Kasumi-1 (cell line): ENCODE measurements at regions not wholly inside any gene's neighbourhood (a gene's known extent, or its start where the extent isn't known, plus 50 kb on each side); places are given as distances from the start of the nearest gene placed in this dataset.
"Not testable (repeated sequence)": the region's sequence is repeated elsewhere in the genome, so short reads cannot be mapped to it uniquely, and the experiment has no call there.

Experiments
- DNase-seq, 2 experiments: peaks; one replicate each; lab custom pipeline; 2025; lab: John Stamatoyannopoulos, UW

DNA sequence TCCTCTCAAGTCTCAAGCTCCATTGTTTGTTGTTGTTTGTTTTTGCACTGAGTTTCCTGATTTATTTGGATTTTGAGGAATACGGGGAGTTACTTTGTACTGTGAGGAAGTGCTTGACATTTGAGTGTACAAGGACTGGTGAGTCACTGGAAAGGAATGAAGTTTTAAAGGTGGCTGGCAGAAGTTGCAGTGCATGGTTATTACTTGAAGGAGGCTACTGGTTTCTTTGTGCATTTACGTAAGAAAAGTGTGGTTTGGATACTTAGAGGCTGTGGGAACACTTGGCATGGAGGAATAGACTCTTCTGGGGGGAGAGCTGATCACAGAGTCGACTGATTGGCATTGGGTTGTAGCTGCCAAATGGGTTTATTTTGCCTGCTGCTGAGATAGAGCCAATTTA, 919.0 kb downstream of the TAF11L14 start:
- DNase-seq: no peak

DNA sequence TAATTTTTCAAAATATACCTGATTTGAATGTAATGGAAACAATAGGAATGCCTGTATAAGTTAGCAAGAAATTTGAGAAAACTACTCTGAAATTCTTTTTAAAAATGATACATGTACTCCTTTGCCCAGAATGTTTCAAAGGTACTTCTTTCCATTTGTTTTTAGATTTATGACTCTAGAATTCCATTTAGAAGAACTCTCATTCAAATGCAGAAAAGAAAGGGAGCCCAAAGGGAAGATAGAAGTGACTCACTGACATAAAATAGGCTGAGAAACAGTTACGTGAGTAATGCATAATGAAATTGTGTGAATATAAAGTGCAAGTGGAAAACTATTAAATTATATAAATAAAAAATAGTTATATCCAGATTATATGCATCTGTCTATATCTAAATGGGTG, 926.3 kb downstream of the TAF11L14 start:
- DNase-seq: no peak

DNA sequence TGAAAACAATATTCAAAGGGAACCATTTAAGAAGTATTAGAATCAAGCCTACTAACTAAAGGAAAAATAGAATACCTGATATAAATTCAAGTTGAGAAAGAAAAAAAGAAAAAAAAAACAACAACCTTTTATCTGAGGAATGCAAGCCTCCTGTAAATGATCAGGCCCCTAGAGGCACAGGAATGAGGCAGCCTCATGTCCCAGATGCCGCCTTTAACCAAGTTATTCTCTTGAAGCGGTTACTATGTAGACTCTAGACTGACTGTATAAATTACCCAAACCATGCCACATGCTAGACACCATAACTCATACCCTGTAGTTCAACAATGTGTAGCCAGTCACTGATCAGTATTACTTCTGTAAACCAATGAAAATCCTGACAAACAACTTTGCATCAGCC, 929.6 kb downstream of the TAF11L14 start:
- DNase-seq: no peak

DNA sequence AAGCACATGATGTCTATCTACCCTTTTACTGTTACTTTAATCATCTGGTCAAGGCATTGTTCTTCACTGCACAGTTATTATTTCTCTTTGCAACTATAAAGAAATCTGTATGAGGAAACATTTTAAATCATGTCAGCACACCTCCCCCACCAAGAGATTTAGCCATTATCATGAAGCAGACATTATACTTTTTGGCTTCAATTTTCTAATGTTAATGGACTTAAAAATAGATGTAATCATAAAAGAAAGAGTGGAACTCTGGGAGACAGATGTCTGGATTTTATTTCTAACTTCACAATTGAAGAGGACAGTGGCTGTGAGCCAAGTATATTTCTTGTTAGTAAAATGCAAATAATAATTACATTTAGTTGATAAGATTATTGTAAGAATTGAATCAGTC, 932.4 kb downstream of the TAF11L14 start:
- no peak for DNase-seq

DNA sequence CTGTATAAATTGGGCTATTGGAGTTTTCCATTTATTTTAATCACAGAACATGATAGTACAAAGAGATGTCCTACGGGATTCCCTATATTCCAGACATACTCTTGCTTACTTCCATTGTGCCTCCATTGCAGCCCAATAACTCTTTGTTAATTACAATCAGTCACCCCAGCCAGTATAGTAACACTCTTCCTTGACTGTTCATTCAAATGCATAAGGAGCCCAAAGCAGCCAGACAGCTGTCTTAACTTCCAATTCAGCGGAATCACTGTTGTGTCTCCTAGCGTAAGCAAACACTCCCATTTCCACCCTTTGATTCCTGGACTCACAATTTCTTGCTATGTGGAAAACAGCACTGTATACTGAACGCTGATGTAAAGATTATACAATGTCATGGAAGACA, 942.3 kb downstream of the TAF11L14 start:
- no peak for DNase-seq

DNA sequence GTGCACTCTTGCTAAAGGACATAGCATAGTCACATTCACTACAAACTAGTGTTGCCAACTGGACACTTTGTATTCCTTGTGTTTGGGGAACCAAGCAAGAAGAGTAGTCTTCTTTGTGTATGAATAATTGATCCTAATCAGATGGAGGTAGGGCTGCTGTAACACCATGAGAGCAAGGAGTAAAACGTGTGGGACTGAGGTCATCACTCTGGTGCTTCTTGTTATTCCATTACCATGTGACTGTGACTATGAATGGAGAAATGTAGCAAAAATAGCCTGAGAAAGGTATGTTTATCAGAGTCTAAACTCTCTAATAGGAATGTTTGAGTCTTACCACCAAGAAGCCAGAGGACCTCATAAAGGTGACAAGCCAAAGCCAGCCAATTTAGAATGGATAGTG, 966.9 kb downstream of the TAF11L14 start:
- DNase-seq: no peak

DNA sequence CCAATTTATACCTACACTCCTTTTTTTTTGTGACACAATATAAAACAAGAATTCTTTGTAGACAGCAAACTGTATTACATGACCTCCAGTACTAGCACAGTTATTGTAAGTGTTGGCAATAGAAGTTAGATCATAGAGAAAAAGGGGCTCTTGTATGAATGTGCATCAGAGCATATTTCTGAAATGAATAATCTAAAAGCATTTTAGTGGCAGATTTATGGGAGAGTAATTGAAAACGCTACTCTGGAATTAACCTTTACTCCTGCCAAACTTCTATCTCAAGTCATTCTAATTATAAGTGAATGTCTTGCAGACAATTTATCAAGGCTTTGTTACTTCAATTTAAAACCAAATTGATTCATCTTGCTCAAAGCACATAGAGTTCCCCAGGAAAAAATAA, 968.1 kb downstream of the TAF11L14 start:
- no peak for DNase-seq

DNA sequence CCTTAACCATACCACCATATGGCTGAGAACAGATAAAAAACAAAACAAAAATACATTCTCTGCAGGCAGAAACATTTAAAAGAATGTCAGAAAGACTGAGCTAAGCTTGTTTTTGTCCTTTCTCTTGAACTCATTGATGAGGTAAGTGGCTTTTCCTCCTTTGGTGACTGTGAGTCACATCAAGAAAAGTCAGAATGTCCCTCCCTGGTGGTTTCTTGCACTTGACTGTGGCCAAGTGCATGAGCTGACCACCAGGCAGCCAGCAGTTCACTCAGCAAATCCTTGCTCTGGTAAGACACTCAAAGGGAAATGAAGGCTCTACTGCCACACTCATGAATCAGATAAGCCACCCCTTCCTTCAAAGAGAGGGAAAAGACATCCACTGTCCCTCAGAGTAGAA, 970.9 kb downstream of the TAF11L14 start:
- no peak for DNase-seq

DNA sequence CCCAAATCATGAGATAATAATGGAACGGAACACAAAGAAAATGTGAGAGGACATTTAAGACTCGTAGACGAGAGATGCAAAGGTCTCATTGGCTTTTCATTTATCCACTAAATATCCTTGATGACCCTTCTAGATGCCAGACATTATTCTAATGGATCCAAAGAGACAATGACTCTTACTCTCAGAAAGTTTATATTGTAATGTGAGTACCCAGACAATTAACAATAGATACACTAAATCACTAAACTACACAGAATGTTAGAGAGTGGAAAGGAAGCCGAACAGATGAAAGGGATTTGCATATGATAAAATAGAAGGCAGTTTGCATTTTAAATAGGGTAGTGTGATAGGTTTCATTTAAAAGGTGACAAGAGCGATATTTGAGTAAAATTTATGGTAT, 973.3 kb downstream of the TAF11L14 start:
- no peak for DNase-seq

DNA sequence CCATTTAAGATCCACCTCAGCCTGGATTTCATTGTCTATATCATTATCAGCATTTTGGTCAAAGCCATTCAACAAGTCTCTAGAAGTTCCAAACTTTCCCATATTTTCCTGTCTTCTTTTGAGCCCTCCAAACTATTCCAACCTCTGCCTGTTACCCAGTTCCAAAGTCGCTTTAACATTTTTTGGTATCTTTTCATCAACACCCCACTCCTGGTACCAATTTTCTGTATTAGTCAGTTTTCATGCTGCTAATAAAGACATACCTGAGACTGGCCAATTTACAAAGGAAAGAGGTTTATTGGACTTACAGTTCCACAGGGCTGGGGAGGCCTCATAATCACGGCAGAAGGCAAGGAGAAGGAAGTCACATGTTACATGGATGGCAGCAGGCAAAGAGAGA, 982.9 kb downstream of the TAF11L14 start:
- not testable (repeated sequence) for DNase-seq

DNA sequence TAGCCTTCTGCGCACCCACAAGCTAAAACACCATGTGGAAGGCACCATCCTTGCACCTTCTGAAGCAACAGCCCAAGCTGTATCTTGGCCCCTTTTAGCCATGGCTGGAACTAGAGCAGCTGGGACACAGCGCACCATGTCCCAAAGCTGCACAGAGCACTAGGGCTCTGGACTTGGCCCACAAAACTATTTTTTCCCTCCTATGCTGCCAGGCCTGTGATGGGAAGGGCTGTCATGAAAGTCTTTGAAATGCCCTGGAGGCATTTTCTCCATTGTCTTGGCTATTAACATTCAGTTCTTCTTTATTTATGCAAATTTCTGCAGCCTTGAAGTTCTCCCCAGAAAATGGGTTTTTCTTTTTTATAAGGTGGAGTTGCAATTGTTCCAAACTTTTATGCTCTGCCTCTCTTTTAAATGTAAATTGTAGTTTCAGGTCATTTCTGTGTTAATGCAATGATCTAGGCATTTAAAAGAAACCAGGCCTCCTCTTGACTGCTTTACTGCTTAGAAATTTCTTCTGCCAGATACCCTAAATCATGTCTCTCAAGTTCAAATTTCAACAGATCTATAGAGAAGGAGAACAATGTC, 996.3 kb downstream of the TAF11L14 start:
- no peak for DNase-seq

DNA sequence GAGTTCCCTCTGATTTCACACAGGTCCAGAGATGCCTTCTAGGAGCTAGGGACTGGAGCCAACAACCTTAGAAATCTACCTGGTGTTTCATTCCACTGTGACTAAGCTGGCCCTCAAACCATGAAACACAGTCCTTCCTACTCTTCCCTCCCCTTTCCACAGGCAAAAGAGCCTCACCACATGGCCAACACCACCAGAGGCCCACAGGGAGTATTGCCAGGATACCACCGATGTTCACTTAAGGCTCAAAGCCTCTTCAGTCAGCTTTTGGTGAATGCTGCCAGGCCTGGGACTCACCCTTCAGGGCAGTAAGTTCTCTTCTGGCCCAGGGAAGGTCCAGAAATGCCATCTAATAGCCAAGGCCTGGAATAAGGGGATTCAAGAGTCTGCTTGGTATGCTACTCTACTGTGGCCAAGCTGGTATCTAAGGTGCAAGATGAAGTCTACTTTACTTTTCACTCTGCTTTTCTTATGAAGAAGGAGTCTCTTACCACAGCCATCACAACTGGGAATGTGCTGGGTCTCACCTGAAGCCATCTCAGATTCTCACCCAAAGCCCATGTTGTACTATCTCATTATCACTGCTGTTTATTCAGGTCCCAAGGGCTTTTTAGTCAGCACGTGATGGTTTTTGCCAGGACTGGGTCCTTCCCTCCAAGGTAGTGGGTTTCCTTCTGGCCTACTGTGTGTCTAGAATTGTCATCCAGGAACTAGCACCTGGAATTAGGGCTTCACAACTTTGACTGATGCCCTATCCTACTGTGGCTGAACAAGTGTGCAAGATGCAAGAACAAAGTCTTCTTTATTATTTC, 1018.4 kb downstream of the TAF11L14 start:
- DNase-seq: no peak

DNA sequence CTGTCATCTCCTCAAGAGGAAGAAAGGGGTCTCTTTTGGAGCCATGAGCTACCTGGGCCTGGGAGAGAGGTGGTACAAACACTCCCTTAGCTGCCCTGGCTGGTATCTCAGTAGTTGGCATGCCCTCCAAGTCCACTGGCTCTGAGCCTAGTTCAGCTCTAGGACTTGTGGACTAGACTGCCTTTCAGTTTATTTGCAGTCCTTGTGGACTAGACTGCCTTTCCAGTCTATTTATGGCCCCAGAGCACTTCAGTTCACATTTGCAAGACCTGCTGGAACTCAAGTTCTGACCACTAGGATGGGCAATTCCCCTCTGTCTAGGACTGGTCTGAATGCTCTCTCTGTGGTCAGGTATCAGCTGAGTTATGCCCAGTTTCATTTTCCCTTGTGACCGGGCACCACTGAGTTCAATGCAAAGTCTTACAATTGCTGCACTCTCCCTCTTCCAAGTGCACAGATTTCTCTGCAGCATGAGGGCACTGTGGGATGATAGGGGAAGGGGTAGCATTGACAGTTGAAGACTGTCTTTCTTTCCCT, 1019.0 kb downstream of the TAF11L14 start:
- no peak for DNase-seq

DNA sequence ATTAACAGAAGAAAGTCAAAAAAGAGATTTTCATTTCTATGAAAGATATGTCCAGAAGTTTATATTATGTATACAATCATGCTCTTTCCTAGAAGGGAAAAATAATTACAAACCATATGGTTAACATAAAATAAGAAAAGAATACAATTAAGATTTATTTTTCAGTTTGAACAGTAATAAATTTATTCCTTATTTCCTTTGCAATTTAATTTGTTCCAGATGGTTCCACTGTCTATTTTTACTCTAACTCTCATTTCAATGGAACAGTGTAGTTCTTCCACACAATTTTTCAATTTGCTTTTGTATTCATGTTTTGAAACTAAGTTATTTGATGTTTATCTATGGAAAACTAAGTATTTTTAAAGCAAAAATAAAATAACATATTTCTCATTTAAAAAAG, 1026.3 kb downstream of the TAF11L14 start:
- DNase-seq: no peak

DNA sequence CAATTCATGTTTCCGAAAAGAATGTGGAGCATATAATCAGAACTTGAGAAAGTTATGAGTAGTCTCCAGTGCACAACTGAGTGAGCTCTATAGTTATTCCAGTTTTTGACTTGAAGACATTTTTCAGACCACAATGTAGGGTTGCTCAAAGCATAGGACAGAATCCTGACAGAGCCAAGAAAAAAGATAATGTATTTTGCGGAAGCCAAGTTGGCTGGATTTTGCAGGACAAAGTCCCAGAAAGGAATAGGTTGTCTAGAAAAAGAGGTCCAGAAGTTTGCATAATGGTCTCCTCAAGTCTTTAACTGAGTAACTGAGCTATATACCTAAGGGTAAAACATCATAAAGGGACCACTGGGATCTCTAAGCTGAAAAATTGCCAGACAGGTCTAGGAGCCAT, 1028.0 kb downstream of the TAF11L14 start:
- DNase-seq: no peak

DNA sequence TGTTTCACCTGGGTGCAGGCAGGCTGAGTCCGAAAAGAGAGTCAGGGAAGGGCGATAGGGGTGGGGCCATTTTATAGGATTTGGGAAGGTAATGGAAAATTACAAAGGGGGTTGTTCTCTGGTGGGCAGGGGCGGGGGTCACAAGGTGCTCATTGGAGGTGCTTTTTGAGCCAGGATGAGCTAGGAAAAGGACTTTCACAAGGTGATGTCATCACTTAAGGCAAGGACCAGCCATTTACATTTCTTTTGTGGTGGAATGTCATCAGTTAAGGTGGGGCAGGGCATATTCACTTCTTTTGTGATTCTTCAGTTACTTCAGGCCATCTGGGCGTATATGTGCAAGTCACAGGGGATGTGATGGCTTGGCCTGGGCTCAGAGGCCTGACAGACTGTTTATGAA, 1040.0 kb downstream of the TAF11L14 start:
- not testable (repeated sequence) for DNase-seq

DNA sequence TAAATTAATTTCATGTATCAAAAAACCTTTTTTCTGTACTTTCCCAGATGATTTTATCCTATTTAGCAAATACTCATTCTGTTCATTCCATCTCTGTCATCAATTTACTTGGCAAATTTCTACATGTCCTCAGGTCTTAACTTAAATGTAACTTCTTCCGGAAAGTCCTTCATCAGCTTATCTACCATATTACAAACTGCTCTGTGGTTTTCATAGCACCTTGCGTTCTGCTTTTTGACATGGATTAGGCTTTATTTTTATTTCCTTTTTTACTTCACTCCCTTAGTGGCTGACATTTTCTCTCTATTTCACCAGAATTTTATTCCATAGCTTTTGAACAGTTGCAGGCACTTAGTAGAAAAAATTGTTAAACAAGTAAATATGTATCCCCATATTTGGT, 1040.8 kb downstream of the TAF11L14 start:
- DNase-seq: no peak

DNA sequence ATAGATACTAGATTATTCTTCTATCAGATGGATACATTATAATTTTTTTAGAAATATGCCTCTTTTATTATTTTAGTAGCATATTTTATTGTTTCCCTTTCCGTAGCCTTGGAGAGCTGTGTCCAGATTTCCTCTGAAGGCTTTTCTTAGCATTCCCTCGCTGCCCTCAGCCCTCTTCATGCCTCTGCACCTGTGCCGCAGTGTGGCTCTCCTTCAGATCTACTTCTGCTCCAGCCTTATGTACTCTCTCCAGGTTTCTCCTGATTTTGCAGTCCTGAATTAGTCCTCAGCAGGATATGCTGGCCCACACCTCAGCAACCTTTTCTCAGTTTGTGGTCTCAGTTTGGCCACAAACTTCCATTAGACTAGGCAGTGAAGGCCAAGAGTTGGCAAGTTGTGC, 1052.0 kb downstream of the TAF11L14 start:
- no peak for DNase-seq

DNA sequence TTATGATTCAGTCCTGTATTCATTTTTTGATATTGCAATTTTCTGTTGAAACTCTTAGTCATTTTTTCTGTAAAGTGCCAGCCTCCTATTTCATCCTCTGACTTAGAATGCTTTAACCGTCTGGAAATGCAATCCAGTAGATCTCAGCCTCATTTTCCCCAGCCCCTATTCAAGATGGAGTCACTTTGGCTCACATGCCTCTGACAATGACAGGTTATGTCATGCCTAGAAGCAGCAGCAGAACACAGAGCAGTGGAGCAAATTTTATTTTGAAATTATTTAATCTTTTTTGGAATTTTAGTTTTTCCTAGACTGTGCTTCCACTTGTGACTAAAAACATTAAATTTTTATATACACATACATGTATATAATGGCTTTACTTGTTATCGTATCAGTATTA, 1053.2 kb downstream of the TAF11L14 start:
- DNase-seq: no peak

DNA sequence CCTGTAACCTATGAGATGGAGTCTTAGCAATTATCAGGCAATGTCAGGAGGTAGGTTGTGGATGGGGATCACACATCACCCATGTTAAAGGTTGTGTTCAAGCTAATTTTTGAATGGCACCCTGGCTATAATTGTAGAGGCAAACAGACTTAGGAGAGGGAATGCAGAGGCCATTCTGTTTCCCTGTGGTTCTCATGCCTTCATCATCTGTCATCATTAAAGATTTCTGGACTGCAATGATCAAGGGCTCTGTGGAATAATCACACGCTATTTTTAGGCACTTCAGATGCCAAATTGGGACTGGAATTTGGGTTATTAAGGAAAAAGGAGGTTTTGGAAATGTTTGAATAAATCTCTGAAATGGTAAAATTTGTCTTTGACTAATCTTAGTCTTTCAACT, 1065.4 kb downstream of the TAF11L14 start:
- no peak for DNase-seq

DNA sequence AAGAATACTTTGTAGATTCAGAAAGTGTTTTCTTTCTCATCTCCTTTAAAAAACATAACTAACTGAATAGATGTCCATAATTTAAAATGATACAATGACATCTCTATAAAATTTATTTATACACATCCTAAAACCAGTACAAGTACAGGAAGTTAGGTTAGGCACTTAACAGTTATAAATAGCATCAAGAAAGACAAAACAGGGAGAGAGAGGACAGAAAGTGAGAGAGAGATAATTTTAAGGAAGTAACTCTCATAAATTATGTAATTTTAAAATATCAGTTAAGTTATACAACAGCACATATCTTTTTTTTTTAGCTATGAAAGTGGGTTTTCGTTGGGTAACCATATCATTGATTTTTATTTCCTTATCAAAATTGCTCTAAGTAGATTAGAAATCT, 1068.6 kb downstream of the TAF11L14 start:
- peak; percentile 41 to 50 for DNase-seq

DNA sequence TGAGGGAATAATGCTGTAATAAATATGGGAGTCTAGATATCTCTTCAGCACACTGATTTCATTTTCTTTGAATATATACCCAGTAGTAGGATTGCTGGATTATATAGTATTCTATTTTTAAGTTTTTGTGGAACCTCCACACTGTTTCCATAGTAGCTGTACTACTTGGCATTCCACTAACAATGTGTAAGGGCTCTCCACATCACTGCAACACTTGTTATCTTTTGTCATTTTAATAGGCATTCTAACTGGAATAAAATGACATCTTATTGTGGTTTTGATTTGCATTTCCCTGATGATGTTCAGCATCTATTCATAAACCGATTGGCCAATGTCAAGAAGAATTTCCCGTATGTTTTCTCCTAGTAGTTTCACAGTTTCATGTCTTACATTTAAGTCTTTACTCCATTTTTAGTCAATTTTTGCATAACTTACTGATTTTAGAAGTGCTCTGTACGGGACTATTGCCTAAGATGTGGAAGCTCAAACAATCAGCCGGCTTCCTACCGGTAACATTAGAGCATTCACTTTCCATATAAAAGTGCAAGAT, 1078.8 kb downstream of the TAF11L14 start:
- no peak for DNase-seq

DNA sequence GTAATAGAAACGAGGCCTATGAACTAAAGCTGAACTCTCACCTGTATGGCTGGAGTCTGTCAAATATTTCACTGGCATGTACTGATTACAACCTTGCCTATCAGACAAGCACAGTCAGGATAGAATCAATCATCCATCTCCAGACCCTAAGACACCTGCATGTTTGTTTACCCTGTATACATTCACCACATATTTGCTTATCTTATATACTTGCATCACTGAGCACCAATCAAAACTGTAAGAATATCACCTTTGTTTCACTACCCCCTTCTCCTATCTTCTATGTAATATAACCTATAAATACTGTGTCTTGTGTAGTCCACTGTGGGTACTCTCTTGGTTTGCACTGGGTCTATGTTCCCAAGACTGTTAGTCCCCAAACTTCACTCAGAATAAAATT, 1085.7 kb downstream of the TAF11L14 start:
- DNase-seq: no peak
